Embryonic facial prominence (tissue), 1 donor: ENCODE measurements at regions not wholly inside any gene's neighbourhood (a gene's known extent, or its start where the extent isn't known, plus 50 kb on each side); places are given as distances from the start of the nearest gene placed in this dataset.
"Not testable (repeated sequence)": the region's sequence is repeated elsewhere in the genome, so short reads cannot be mapped to it uniquely, and the experiment has no call there.

ENCODE experiments used
- DNase-seq: peaks from one replicate; pipeline ENCODE4 v3.0.0-alpha.2; 2016; ENCODE audit errors: extremely low spot score

DNA sequence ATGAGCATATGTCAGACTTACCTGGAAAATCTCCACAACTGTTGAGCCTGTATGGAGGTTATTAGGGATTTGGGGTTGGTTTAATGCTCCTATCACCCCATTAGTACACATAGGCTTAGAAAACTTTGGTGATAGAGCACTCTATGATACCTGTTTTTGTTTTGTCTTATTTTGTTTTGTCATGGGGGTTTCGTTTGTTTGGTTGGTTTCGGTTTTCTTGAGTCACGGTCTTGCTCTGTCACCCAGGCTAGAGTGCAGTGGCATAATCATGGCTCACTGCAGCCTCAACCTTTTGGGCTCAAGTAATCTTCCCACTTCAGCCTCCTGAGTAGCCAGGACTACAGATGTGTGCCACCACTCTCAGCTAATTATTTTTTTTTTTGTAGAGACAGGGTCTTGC, 70.0 kb downstream of the MZT1 start:
- no peak for DNase-seq

DNA sequence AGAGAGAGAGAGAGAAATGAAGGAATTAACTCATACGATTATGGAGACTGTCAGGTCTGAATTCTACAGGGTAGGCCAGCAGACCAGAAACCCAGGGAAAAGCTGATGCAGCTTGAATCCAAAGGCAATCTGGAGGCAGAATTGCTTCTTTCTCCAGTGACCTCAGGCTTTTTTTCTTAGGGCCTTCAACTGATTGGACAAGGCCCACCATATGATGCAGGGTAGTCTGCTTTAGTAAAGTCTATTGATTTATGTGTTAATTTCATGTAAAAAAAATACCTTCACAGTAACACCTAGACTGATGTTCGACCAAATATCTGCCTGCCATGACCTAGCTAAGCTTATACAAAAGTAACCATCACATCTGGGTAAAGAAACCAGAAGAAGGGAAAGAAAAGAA, 71.1 kb downstream of the MZT1 start:
- no peak for DNase-seq

DNA sequence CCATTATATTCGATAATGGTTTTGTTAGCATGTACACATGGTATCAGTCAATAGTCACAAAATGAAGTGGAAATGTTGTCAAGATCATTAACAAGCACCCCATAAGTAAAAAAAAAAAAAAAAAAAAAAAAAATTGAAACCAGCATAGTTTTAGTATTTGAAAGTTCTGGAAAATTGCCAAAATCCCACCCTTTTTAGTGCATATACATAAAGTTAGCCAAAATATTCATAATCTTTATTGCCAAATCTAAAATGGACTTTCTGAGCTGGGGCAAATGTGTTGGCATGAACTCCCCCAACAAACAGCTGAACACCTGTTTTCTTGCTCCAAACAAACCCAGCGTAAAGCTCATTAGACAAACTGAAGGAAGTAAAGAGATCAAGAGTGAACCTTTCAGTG, 73.9 kb downstream of the MZT1 start:
- DNase-seq, result no peak

DNA sequence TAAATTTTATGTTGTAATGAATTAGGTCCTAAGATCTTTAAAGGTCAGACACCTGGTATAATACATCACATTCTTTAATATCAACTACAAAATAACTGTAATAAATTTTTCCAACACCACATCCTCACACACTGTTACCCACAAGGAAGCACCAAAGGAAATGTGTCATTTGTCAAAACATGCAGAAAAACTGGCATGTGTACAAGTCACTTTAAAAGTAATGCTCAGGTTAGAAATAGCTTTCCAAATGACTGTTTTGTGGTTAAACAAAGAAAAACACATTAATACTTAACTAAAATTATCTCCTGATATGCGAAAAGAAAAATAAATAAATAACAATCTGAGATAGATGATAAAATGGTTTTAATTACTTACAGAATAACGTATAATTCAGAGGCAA, 74.7 kb downstream of the MZT1 start:
- DNase-seq, result no peak

- no peak for DNase-seq
These were observed 76.3 kb downstream of the MZT1 start for GRCh38 chr13:72651144-72651543.

DNA sequence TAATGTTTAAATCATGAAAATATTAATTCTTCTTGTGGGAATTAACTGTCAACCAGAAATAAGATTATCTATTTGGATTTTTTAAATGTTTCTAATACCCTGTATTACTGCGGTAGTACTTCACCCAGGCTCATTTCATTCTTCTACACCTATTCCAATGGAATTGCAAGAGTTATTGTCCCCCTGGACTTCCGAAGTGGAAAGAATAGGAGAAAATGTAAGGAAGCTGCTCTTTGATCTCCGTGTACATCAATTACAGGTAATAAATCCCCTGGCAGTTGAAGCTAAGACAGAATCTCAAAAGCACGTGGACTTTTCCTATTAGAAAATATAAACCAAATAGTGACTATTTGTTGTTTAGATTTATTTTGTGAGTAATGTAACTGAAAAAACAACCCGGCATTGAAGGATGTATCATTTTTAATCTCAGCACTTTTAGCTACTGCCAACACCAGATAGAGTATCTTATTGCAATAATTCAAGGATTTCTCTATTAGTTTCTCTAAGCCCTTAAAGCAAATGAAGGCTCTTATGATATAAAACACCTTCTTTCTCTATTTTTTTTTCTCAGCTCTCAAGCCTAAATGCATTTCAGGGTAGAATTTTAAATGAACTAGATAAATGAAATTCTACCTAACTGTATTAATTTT, 77.3 kb downstream of the MZT1 start:
- DNase-seq, result no peak

GRCh38 chr13:72648513-72649065, 78.8 kb downstream of the MZT1 start:
- no peak for DNase-seq

GRCh38 chr13:72647422-72647821, 80.0 kb downstream of the MZT1 start:
- DNase-seq, result no peak

DNA sequence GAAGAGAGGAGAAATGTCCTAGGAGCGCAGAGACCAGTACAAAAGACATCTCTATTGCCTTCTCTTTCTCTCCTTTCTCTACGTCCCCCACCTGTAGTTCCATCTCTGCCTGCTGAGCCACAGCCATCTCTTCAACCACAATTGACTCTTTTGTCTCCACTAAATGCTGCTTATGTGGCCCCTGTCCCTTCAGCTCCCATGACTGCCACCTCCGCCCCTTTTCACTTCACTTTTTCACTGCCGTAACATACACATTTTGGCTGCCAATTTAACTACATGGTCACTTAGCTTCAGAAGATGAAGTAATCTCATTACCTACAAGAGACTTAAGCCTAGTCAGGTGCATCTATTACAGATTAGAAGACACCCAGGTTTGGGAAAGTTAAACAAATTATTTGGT, 81.9 kb downstream of the MZT1 start:
- no peak for DNase-seq

- no peak for DNase-seq
These were observed 84.0 kb downstream of the MZT1 start for GRCh38 chr13:72643311-72643989.

DNA sequence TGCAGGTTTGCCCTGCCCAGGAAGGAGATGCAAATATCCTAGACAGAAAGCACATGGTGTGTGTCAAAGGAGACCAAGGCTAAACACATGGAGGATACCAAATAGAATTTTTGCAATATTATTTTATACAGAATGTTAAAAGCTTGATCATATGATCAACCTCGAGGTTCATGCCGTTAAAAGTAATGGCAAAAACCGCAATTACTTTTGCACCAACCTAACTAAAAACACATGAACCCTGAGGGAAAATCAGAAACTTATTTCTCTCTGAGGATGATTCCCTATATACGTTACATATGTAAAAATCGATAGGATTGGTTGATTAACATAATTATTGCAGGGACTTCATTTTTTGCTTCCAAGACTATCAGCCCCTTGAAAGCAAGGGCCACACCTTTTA, 88.1 kb downstream of the MZT1 start:
- DNase-seq, result no peak

- DNase-seq, result no peak
These were observed 89.2 kb downstream of the MZT1 start for GRCh38 chr13:72638059-72638815.

DNA sequence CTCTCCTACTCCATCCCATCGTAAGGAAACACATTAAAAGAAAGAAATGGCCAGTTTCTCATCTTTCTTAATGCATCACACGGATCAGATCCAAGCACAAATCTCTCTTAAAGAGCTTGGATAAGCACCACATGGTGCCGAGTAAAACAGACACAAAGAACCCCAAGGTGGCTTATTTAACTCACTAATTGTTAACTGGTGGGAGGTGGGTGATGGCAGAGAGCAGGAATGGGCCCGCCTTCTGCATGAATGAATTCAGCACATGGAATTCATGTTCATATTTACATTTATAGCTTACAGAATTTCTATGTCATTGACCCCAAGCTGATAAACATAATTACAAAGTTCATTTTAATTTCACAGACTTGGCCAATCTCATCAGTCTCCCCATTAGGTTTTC, 89.9 kb downstream of the MZT1 start:
- no peak for DNase-seq

DNA sequence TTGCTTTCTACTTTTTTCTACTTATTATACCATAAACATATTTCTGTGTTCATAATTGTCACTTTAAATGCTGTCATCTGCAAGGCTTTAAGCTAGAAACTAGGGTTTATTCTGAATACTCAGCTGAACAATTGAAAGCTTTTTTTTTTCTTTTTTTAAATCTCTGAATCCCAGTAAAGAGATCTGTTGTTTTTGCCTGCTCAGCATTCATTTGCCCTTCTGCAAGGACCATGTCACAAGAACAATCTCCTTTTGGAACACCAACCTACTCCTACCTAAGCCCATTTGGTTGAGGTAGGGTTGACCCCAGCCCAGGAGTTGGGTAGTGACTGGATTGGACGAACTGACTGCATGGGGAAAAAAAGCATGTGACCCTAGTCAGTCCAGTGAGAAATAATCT, 92.6 kb downstream of the MZT1 start:
- no peak for DNase-seq

GRCh38 chr13:72622546-72622945, 104.9 kb downstream of the MZT1 start:
- no peak for DNase-seq

GRCh38 chr13:72620874-72621273, 106.6 kb downstream of the MZT1 start:
- no peak for DNase-seq

GRCh38 chr13:72617951-72618350, 109.5 kb downstream of the MZT1 start:
- no peak for DNase-seq

- DNase-seq, result no peak
These were observed 110.2 kb downstream of the MZT1 start for GRCh38 chr13:72617186-72617585.

GRCh38 chr13:72610251-72610891, 117.1 kb downstream of the MZT1 start:
- DNase-seq, result not testable (repeated sequence)

DNA sequence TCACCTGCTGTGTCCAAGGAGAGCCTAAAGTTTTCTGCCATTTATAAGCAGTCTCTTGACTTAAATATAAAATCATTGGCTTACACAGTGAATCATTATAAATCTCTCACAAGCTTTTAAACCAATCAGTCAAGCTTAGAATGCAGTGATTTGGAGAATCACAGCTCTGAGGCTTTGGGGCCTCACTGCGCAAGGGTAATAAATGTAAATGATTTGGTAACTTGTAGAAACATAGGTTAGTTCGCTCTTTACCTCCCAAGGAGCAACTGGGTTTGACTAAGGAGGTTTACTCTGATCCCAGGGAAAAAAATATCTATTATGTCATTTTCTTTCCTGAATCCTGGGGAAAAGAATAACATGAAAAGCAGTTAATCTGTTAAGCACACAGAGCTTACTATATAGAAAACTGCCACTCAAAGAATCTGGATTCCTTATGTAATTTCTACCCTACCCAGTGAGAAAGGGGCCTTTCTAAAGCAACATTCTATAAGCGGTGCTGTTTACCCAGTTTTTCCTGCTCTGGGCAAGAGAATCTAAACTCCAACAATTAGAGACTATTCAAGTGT, 128.2 kb downstream of the MZT1 start:
- no peak for DNase-seq

DNA sequence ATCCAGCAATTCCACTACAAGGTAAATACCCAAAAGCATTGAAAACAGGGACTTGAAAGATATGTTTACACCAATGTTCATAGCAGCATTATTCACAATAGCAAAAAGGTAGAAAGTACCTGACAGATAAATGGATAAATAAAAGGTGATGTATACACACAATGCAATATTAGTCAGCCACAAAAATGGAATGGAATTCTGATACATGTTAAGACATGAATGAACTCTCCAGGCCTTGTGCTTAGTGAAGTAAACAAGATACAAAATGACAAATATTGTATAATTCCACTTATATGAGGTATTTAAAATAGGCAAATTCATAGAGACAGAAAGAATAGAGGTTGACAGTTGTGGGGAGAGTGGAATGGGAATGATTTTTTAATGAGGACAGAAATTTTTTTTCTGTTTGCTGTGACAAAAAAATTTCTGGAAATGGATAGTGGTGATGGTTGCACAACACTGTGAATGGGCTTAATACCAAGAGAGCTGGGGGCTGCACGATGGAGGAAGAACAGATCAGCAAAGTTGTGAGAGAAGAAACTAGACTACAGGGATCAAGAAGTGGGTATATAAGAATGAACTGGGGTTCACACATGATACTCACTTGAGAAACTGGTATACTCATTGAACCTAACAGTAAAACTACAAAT, 137.2 kb downstream of the MZT1 start:
- no peak for DNase-seq
